GM12878 (cell line): ENCODE measurements at regions not wholly inside any gene's neighbourhood (a gene's known extent, or its start where the extent isn't known, plus 50 kb on each side); places are given as distances from the start of the nearest gene placed in this dataset.

Experiments used
- ATAC-seq: fragments of 200-7000 bp; cut with Tn5 transposase; 3 replicates; pipeline ENCODE4 v1.9.1; 2020; ENCODE audit warnings: mild to moderate bottlenecking, moderate library complexity
- BruUV-seq: library from RNA; stranded (reverse); fragments of 400-500 nt; replicated peaks from 2 replicates; lab custom pipeline; 2021; lab: Mats Ljungman, UMichigan
- CTCF ChIA-PET: fragments of 300-600 bp; sonication (Branson Sonifier 250); formaldehyde crosslinking; extraction: SDS; loops from one replicate; lab custom pipeline; 2021; ENCODE audit warnings: inconsistent platforms; lab: Yijun Ruan, JAX
- POLR2A ChIA-PET: fragments of 350-600 bp; formaldehyde crosslinking; extraction: SDS; loops from one replicate; lab custom pipeline; 2021; ENCODE audit warnings: inconsistent platforms; lab: Charles Lee
- RAD21 ChIA-PET: fragments of 300-600 bp; sonication (Branson Sonifier 250); formaldehyde crosslinking; loops from one replicate; lab custom pipeline; 2023; ENCODE audit warnings: antibody characterized with exemption; ENCODE audit not compliant: unreplicated experiment; lab: Charles Lee
- SMC1A ChIA-PET: fragments of 300-600 bp; sonication (Branson Sonifier 250); formaldehyde crosslinking; loops from one replicate; lab custom pipeline; 2023; ENCODE audit not compliant: unreplicated experiment, uncharacterized antibody; lab: Charles Lee
- DNase-seq: peaks from one replicate; pipeline ENCODE4 v3.0.0-alpha.2; 2011; ENCODE audit warnings: low read depth, low spot score
- FAIRE-seq: peaks from 3 replicates; lab custom pipeline; 2011; peaks lifted over from hg19 to GRCh38; lab: Jason Lieb, UNC
- H2AFZ ChIP-seq: 2 replicates; pipeline ENCODE4 v1.6.0; 2011; ENCODE audit warnings: low read depth, low read length, control low read depth; ENCODE audit not compliant: control insufficient read depth
- H3K27ac ChIP-seq: 2 replicates; pipeline ENCODE4 v1.5.1; 2011; ENCODE audit warnings: control low read depth; ENCODE audit not compliant: control insufficient read depth, insufficient read depth
- H3K27me3 ChIP-seq, 2 experiments: replicated peaks in 1 of 2; 2 replicates each; pipeline versions ENCODE4 v1.6.0 to v1.6.1; 2011; ENCODE audit warnings: low read length in 1 of 2; ENCODE audit not compliant: control insufficient read depth in 2 of 2, insufficient read depth in 2 of 2
- H3K36me3 ChIP-seq, 2 experiments: 2 replicates each; pipeline ENCODE4 v1.5.1; 2011; ENCODE audit warnings: low read length in 1 of 2; ENCODE audit not compliant: control insufficient read depth in 2 of 2, insufficient read depth in 2 of 2
- H3K4me1 ChIP-seq: 2 replicates; pipeline ENCODE4 v1.6.1; 2011; ENCODE audit warnings: mild to moderate bottlenecking, low read length, moderate library complexity, mixed read lengths; ENCODE audit not compliant: control insufficient read depth, insufficient read depth
- H3K4me2 ChIP-seq: 2 replicates; pipeline ENCODE4 v1.6.0; 2011; ENCODE audit warnings: control low read depth; ENCODE audit not compliant: control insufficient read depth, insufficient read depth
- H3K4me3 ChIP-seq: fragments of 200-600 bp; sonication (generic); 2 replicates; pipeline ENCODE4 v1.5.1; 2016
- H3K79me2 ChIP-seq: 2 replicates; pipeline ENCODE4 v1.6.0; 2011; ENCODE audit warnings: low read length; ENCODE audit not compliant: control insufficient read depth, insufficient read depth
- H3K9ac ChIP-seq: 2 replicates; pipeline ENCODE4 v1.8.0; 2011; ENCODE audit warnings: low read length, control low read depth, mixed read lengths; ENCODE audit not compliant: control insufficient read depth, insufficient read depth
- H3K9me3 ChIP-seq: replicated peaks from 3 replicates; pipeline ENCODE4 v1.5.1; 2011; ENCODE audit warnings: mild to moderate bottlenecking, low read length; ENCODE audit not compliant: control insufficient read depth, insufficient read depth
- H4K20me1 ChIP-seq: 2 replicates; pipeline ENCODE4 v1.6.0; 2011; ENCODE audit not compliant: control insufficient read depth, insufficient read depth
- BACH1 ChIP-seq: fragments of 450-650 bp; IDR thresholded peaks from 2 replicates; pipeline ENCODE4 v1.6.1; 2017; ENCODE audit warnings: mild to moderate bottlenecking, borderline replicate concordance
- BHLHE40 ChIP-seq, 2 experiments: fragments of 450-650 bp in 1 of 2; IDR thresholded peaks; 2 replicates each; pipeline ENCODE4 v1.6.1; 2011 to 2017; ENCODE audit warnings: low read depth in 2 of 2, borderline replicate concordance in 1 of 2, improper control_type of control experiment in 1 of 2, low read length in 1 of 2, mild to moderate bottlenecking in 1 of 2
- CHD2 ChIP-seq: IDR thresholded peaks from 2 replicates; pipeline ENCODE4 v1.6.1; 2011; ENCODE audit warnings: low read depth, low read length, improper control_type of control experiment, borderline replicate concordance
- FOXK2 ChIP-seq: fragments of 450-650 bp; IDR thresholded peaks from 2 replicates; pipeline ENCODE4 v1.6.1; 2017; ENCODE audit warnings: mild to moderate bottlenecking, moderate library complexity
- MEF2A ChIP-seq: IDR thresholded peaks from 2 replicates; pipeline ENCODE4 v1.6.1; 2011; ENCODE audit warnings: low read depth, mild to moderate bottlenecking, low read length, moderate library complexity; ENCODE audit not compliant: insufficient read depth
- MEF2B ChIP-seq: fragments of 450-650 bp; IDR thresholded peaks from 2 replicates; pipeline ENCODE4 v1.6.1; 2018; ENCODE audit warnings: mild to moderate bottlenecking, moderate library complexity; ENCODE audit not compliant: partially characterized antibody, poor library complexity, severe bottlenecking
- MTA2 ChIP-seq: fragments of 450-650 bp; IDR thresholded peaks from 2 replicates; pipeline ENCODE4 v1.6.1; 2016; ENCODE audit warnings: low read depth, mild to moderate bottlenecking, moderate library complexity
- MYC ChIP-seq: IDR thresholded peaks from 2 replicates; pipeline ENCODE4 v1.6.1; 2011; ENCODE audit warnings: mild to moderate bottlenecking, low read length, moderate library complexity, inconsistent platforms; ENCODE audit not compliant: insufficient read depth, insufficient replicate concordance, insufficient read length, severe bottlenecking
- NR2C2 ChIP-seq: IDR thresholded peaks from 2 replicates; pipeline ENCODE4 v1.6.1; 2011; ENCODE audit warnings: borderline replicate concordance, low read depth; ENCODE audit not compliant: control insufficient read depth, insufficient read length
- NRF1 ChIP-seq: conservative IDR thresholded peaks from 2 replicates; pipeline ENCODE4 v1.6.1; 2011; ENCODE audit warnings: mild to moderate bottlenecking, low read depth, low read length, improper control_type of control experiment
- POLR2A ChIP-seq: IDR thresholded peaks from 2 replicates; pipeline ENCODE4 v1.6.1; 2011; ENCODE audit warnings: low read depth, mild to moderate bottlenecking, low read length
- RUNX3 ChIP-seq: IDR thresholded peaks from 2 replicates; pipeline ENCODE4 v1.6.1; 2012; ENCODE audit warnings: low read length, inconsistent platforms
- SMC3 ChIP-seq: IDR thresholded peaks from 2 replicates; pipeline ENCODE4 v1.6.1; 2011; ENCODE audit warnings: low read length, improper control_type of control experiment, borderline replicate concordance
- STAT3 ChIP-seq: IDR thresholded peaks from 2 replicates; pipeline ENCODE4 v1.6.1; 2011; ENCODE audit warnings: low read depth, low read length, improper control_type of control experiment
- TCF12 ChIP-seq: IDR thresholded peaks from 2 replicates; pipeline ENCODE4 v1.6.1; 2011; ENCODE audit warnings: low read depth, mild to moderate bottlenecking, low read length
- TCF3 ChIP-seq: IDR thresholded peaks from 2 replicates; pipeline ENCODE4 v1.6.1; 2012; ENCODE audit warnings: low read depth, mild to moderate bottlenecking, low read length, borderline replicate concordance; ENCODE audit not compliant: insufficient read depth
- YY1 ChIP-seq: IDR thresholded peaks from 2 replicates; pipeline ENCODE4 v1.6.1; 2011; ENCODE audit warnings: low read depth, mild to moderate bottlenecking, low read length
- ZNF24 ChIP-seq: fragments of 450-650 bp; IDR thresholded peaks from 2 replicates; pipeline ENCODE4 v1.6.1; 2017; ENCODE audit warnings: antibody characterized with exemption, mild to moderate bottlenecking
- WGBS: methylation state at CpG from one replicate; pipeline ENCODE4 v1.1.6; 2016; ENCODE audit warnings: low lambda C conversion rate; ENCODE audit not compliant: insufficient replicate concordance, insufficient coverage; ENCODE audit errors: missing lambda C conversion rate; 5-methylcytosine and 5-hydroxymethylcytosine counted together
- in situ Hi-C: fragments of 300-500 bp; cut with MboI; formaldehyde crosslinking; loops from 9 replicates; pipeline ENCODE4 v1.14.3; 2018; ENCODE audit warnings: mixed read lengths
- intact Hi-C: fragments of 100-400 bp; cut with micrococcal nuclease; formaldehyde crosslinking; loops from one replicate; pipeline ENCODE4 v1.14.2; 2022; ENCODE audit not compliant: unreplicated experiment
- TF ChIP-seq, protein P1 (sequence below): IDR thresholded peaks from 2 replicates; pipeline ENCODE4 v1.6.1; 2011; ENCODE audit warnings: borderline replicate concordance, low read depth, mild to moderate bottlenecking, moderate library complexity, low read length; ENCODE audit not compliant: insufficient read depth, poor library complexity, severe bottlenecking
- TF ChIP-seq, protein P2 (sequence below): fragments of 150-350 bp; IDR thresholded peaks from 2 replicates; pipeline ENCODE4 v1.6.1; 2016; ENCODE audit warnings: low read depth, low read length

GRCh38 chr9:85339338-85339737 lies 402.4 kb downstream of the AGTPBP1 start:
- ChIA-PET CTCF (no interaction called here), POLR2A (no interaction called here)
- in situ Hi-C loops = no loop called here

More at GRCh38 chr9:85339338-85339737, 402.4 kb downstream of the AGTPBP1 start:
- ChIA-PET SMC1A (interaction anchor here (0.6 kb wide), 1 partner anchor 150 kb away, joined by 3 read pairs; no protein-coding TSS in a partner anchor), RAD21 (no interaction called here)
- Histone ChIP-seq H3K4me1 (no peaks in the 10 kb centered on the region), H2AFZ (no peak overlapping the region), H4K20me1 (no peaks in the 10 kb centered on the region), H3K79me2 (no peaks in the 10 kb centered on the region), H3K36me3 (no peaks in the 10 kb centered on the region), H3K9me3 (no peaks in the 10 kb centered on the region), H3K27ac (no peak overlapping the region), H3K27me3 (no peaks in the 10 kb centered on the region), H3K4me3 (no peak overlapping the region), H3K9ac (no peak overlapping the region), H3K4me2 (no peak overlapping the region)
- no TSS peak for BruUV-seq
- intact Hi-C loops = no loop called here
- no peak for ATAC-seq
- no peak for DNase-seq
- 0% methylated on average over 2 of the region's 2 CpGs for WGBS
- no peak for TF ChIP-seq NR2C2
- no peak for TF ChIP-seq BHLHE40 (IDR thresholded peaks at IDR 0.05; ENCODE audit: borderline replicate concordance in 1 of 2, low read depth in 2 of 2, low read length in 1 of 2)
- no peak for TF ChIP-seq RUNX3
- no peak for TF ChIP-seq STAT3
- TF ChIP-seq MTA2 = no peak
- TF ChIP-seq SMC3 = no peak
- TF ChIP-seq ZNF24 = no peak
- TF ChIP-seq BACH1 = no peak
- no peak for TF ChIP-seq MEF2A
- no peak for TF ChIP-seq POLR2A
- TF ChIP-seq, protein P1, sequence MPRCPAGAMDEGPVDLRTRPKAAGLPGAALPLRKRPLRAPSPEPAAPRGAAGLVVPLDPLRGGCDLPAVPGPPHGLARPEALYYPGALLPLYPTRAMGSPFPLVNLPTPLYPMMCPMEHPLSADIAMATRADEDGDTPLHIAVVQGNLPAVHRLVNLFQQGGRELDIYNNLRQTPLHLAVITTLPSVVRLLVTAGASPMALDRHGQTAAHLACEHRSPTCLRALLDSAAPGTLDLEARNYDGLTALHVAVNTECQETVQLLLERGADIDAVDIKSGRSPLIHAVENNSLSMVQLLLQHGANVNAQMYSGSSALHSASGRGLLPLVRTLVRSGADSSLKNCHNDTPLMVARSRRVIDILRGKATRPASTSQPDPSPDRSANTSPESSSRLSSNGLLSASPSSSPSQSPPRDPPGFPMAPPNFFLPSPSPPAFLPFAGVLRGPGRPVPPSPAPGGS = no peak
- TF ChIP-seq MYC = no peak
- TF ChIP-seq MEF2B = no peak
- TF ChIP-seq CHD2 = no peak
- TF ChIP-seq YY1 = no peak
- TF ChIP-seq NRF1 = no peak
- TF ChIP-seq, protein P2, sequence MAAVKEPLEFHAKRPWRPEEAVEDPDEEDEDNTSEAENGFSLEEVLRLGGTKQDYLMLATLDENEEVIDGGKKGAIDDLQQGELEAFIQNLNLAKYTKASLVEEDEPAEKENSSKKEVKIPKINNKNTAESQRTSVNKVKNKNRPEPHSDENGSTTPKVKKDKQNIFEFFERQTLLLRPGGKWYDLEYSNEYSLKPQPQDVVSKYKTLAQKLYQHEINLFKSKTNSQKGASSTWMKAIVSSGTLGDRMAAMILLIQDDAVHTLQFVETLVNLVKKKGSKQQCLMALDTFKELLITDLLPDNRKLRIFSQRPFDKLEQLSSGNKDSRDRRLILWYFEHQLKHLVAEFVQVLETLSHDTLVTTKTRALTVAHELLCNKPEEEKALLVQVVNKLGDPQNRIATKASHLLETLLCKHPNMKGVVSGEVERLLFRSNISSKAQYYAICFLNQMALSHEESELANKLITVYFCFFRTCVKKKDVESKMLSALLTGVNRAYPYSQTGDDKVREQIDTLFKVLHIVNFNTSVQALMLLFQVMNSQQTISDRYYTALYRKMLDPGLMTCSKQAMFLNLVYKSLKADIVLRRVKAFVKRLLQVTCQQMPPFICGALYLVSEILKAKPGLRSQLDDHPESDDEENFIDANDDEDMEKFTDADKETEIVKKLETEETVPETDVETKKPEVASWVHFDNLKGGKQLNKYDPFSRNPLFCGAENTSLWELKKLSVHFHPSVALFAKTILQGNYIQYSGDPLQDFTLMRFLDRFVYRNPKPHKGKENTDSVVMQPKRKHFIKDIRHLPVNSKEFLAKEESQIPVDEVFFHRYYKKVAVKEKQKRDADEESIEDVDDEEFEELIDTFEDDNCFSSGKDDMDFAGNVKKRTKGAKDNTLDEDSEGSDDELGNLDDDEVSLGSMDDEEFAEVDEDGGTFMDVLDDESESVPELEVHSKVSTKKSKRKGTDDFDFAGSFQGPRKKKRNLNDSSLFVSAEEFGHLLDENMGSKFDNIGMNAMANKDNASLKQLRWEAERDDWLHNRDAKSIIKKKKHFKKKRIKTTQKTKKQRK = no peak
- TF ChIP-seq TCF12 = no peak
- no peak for TF ChIP-seq TCF3
- no peak for TF ChIP-seq FOXK2
- no peak for FAIRE-seq
